GM12878 (cell line): ENCODE measurements at regions not wholly inside any gene's neighbourhood (a gene's known extent, or its start where the extent isn't known, plus 50 kb on each side); places are given as distances from the start of the nearest gene placed in this dataset.

Source experiments
- ATAC-seq: fragments of 200-7000 bp; cut with Tn5 transposase; 3 replicates; pipeline ENCODE4 v1.9.1; 2020; ENCODE audit warnings: mild to moderate bottlenecking, moderate library complexity
- BruUV-seq: library from RNA; stranded (reverse); fragments of 400-500 nt; replicated peaks from 2 replicates; lab custom pipeline; 2021; lab: Mats Ljungman, UMichigan
- CTCF ChIA-PET: fragments of 300-600 bp; sonication (Branson Sonifier 250); formaldehyde crosslinking; extraction: SDS; loops from one replicate; lab custom pipeline; 2021; ENCODE audit warnings: inconsistent platforms; lab: Yijun Ruan, JAX
- POLR2A ChIA-PET: fragments of 350-600 bp; formaldehyde crosslinking; extraction: SDS; loops from one replicate; lab custom pipeline; 2021; ENCODE audit warnings: inconsistent platforms; lab: Charles Lee
- RAD21 ChIA-PET: fragments of 300-600 bp; sonication (Branson Sonifier 250); formaldehyde crosslinking; loops from one replicate; lab custom pipeline; 2023; ENCODE audit warnings: antibody characterized with exemption; ENCODE audit not compliant: unreplicated experiment; lab: Charles Lee
- SMC1A ChIA-PET: fragments of 300-600 bp; sonication (Branson Sonifier 250); formaldehyde crosslinking; loops from one replicate; lab custom pipeline; 2023; ENCODE audit not compliant: unreplicated experiment, uncharacterized antibody; lab: Charles Lee
- DNase-seq: peaks from one replicate; pipeline ENCODE4 v3.0.0-alpha.2; 2011; ENCODE audit warnings: low read depth, low spot score
- FAIRE-seq: peaks from 3 replicates; lab custom pipeline; 2011; peaks lifted over from hg19 to GRCh38; lab: Jason Lieb, UNC
- H2AFZ ChIP-seq: 2 replicates; pipeline ENCODE4 v1.6.0; 2011; ENCODE audit warnings: low read depth, low read length, control low read depth; ENCODE audit not compliant: control insufficient read depth
- H3K27ac ChIP-seq: 2 replicates; pipeline ENCODE4 v1.5.1; 2011; ENCODE audit warnings: control low read depth; ENCODE audit not compliant: control insufficient read depth, insufficient read depth
- H3K27me3 ChIP-seq, 2 experiments: replicated peaks in 1 of 2; 2 replicates each; pipeline versions ENCODE4 v1.6.0 to v1.6.1; 2011; ENCODE audit warnings: low read length in 1 of 2; ENCODE audit not compliant: control insufficient read depth in 2 of 2, insufficient read depth in 2 of 2
- H3K36me3 ChIP-seq, 2 experiments: 2 replicates each; pipeline ENCODE4 v1.5.1; 2011; ENCODE audit warnings: low read length in 1 of 2; ENCODE audit not compliant: control insufficient read depth in 2 of 2, insufficient read depth in 2 of 2
- H3K4me1 ChIP-seq: 2 replicates; pipeline ENCODE4 v1.6.1; 2011; ENCODE audit warnings: mild to moderate bottlenecking, low read length, moderate library complexity, mixed read lengths; ENCODE audit not compliant: control insufficient read depth, insufficient read depth
- H3K4me2 ChIP-seq: 2 replicates; pipeline ENCODE4 v1.6.0; 2011; ENCODE audit warnings: control low read depth; ENCODE audit not compliant: control insufficient read depth, insufficient read depth
- H3K4me3 ChIP-seq: fragments of 200-600 bp; sonication (generic); 2 replicates; pipeline ENCODE4 v1.5.1; 2016
- H3K79me2 ChIP-seq: 2 replicates; pipeline ENCODE4 v1.6.0; 2011; ENCODE audit warnings: low read length; ENCODE audit not compliant: control insufficient read depth, insufficient read depth
- H3K9ac ChIP-seq: 2 replicates; pipeline ENCODE4 v1.8.0; 2011; ENCODE audit warnings: low read length, control low read depth, mixed read lengths; ENCODE audit not compliant: control insufficient read depth, insufficient read depth
- H3K9me3 ChIP-seq: replicated peaks from 3 replicates; pipeline ENCODE4 v1.5.1; 2011; ENCODE audit warnings: mild to moderate bottlenecking, low read length; ENCODE audit not compliant: control insufficient read depth, insufficient read depth
- H4K20me1 ChIP-seq: 2 replicates; pipeline ENCODE4 v1.6.0; 2011; ENCODE audit not compliant: control insufficient read depth, insufficient read depth
- CBX5 ChIP-seq: sonication (generic); IDR thresholded peaks from 2 replicates; pipeline ENCODE4 v1.6.1; 2016; ENCODE audit warnings: low read depth, moderate library complexity, mild to moderate bottlenecking, inconsistent platforms
- HDAC6 ChIP-seq: fragments of 200-600 bp; sonication (generic); IDR thresholded peaks from one replicate; pipeline ENCODE4 v1.8.0; 2017; ENCODE audit warnings: antibody characterized with exemption; ENCODE audit not compliant: unreplicated experiment
- MEF2B ChIP-seq: fragments of 450-650 bp; IDR thresholded peaks from 2 replicates; pipeline ENCODE4 v1.6.1; 2018; ENCODE audit warnings: mild to moderate bottlenecking, moderate library complexity; ENCODE audit not compliant: partially characterized antibody, poor library complexity, severe bottlenecking
- NR2F1 ChIP-seq: fragments of 450-650 bp; conservative IDR thresholded peaks from 2 replicates; pipeline ENCODE4 v1.6.1; 2017; ENCODE audit warnings: mild to moderate bottlenecking
- PRDM15 ChIP-seq: fragments of 450-650 bp; formaldehyde crosslinking; IDR thresholded peaks from 2 replicates; pipeline ENCODE4 v1.4.0; 2020; ENCODE audit warnings: mild to moderate bottlenecking, moderate library complexity
- WGBS: methylation state at CpG from one replicate; pipeline ENCODE4 v1.1.6; 2016; ENCODE audit warnings: low lambda C conversion rate; ENCODE audit not compliant: insufficient replicate concordance, insufficient coverage; ENCODE audit errors: missing lambda C conversion rate; 5-methylcytosine and 5-hydroxymethylcytosine counted together
- in situ Hi-C: fragments of 300-500 bp; cut with MboI; formaldehyde crosslinking; loops from 9 replicates; pipeline ENCODE4 v1.14.3; 2018; ENCODE audit warnings: mixed read lengths
- intact Hi-C: fragments of 100-400 bp; cut with micrococcal nuclease; formaldehyde crosslinking; loops from one replicate; pipeline ENCODE4 v1.14.2; 2022; ENCODE audit not compliant: unreplicated experiment

- H3K36me3 ChIP-seq, result no peaks in the 10 kb centered on the region
- H3K9ac ChIP-seq, result no peak overlapping the region
- POLR2A ChIA-PET, result no interaction called here
- RAD21 ChIA-PET, result no interaction called here
- no TSS peak for BruUV-seq
- H3K4me3 ChIP-seq, result no peak overlapping the region
- DNase-seq (no peak), FAIRE-seq (no peak), ATAC-seq (no peak; the same call in 2 of the 3 replicates)
- CTCF ChIA-PET, result no interaction called here
- no peak overlapping the region for H3K27ac ChIP-seq
- 36% methylated on average over 8 of the region's 8 CpGs for WGBS
- no peaks in the 10 kb centered on the region for H3K9me3 ChIP-seq
- intact Hi-C loops, result no loop called here
- H3K79me2 ChIP-seq, result no peaks in the 10 kb centered on the region
- H4K20me1 ChIP-seq, result no peaks in the 10 kb centered on the region
- H3K4me2 ChIP-seq, result no peak overlapping the region
- SMC1A ChIA-PET, result no interaction called here
- in situ Hi-C loops, result no loop called here
- no peaks in the 10 kb centered on the region for H3K27me3 ChIP-seq
- H3K4me1 ChIP-seq, result no peaks in the 10 kb centered on the region
- no peak overlapping the region; the same call in 1 of the 2 replicates for H2AFZ ChIP-seq
- no peak for TF ChIP-seq MEF2B
Measured at GRCh38 chrX:87874043-87874442, 356.4 kb downstream of the KLHL4 start.

- Histone ChIP-seq H2AFZ (no peak overlapping the region), H3K4me3 (no peak overlapping the region), H4K20me1 (no peaks in the 10 kb centered on the region), H3K9me3 (no peaks in the 10 kb centered on the region), H3K36me3 (no peaks in the 10 kb centered on the region), H3K27me3 (no peaks in the 10 kb centered on the region), H3K9ac (no peak overlapping the region), H3K4me1 (no peaks in the 10 kb centered on the region), H3K4me2 (no peak overlapping the region), H3K79me2 (no peaks in the 10 kb centered on the region), H3K27ac (no peak overlapping the region)
- SMC1A ChIA-PET, result no interaction called here
- FAIRE-seq (no peak), DNase-seq (no peak), ATAC-seq (no peak)
- TF ChIP-seq HDAC6 (no peak), CBX5 (no peak), PRDM15 (CRISPR knock-in tag) (no peak), NR2F1 (no peak)
- BruUV-seq, result no TSS peak
- CTCF ChIA-PET, result no interaction called here
- 62% methylated on average over 10 of the region's 10 CpGs for WGBS
- in situ Hi-C loops (no loop called here), intact Hi-C loops (no loop called here)
- POLR2A ChIA-PET, result no interaction called here
- RAD21 ChIA-PET, result no interaction called here
Measured at GRCh38 chrX:87878926-87879325, 361.3 kb downstream of the KLHL4 start.
